CD4-positive, alpha-beta T cell (primary cell): ENCODE measurements at regions not wholly inside any gene's neighbourhood (a gene's known extent, or its start where the extent isn't known, plus 50 kb on each side); places are given as distances from the start of the nearest gene placed in this dataset.

Experiments
- ATAC-seq: fragments of 200-7000 bp; cut with Tn5 transposase; one replicate; pipeline ENCODE4 v1.10.0; 2022; ENCODE audit warnings: mild to moderate bottlenecking; ENCODE audit not compliant: poor library complexity
- CTCF ChIA-PET: fragments of 350-600 bp; sonication (Branson Sonifier 250); formaldehyde crosslinking; loops from one replicate; lab custom pipeline; 2021; ENCODE audit warnings: antibody characterized with exemption, inconsistent platforms; lab: Charles Lee
- POLR2A ChIA-PET: fragments of 350-600 bp; sonication (Branson Sonifier 250); formaldehyde crosslinking; loops from one replicate; lab custom pipeline; 2021; ENCODE audit warnings: antibody characterized with exemption, inconsistent platforms; lab: Charles Lee
- DNase-seq, 14 experiments: peaks; one replicate each; pipeline ENCODE4 v3.0.0-alpha.2; 2013 to 2020; ENCODE audit warnings: mixed read lengths in 2 of 14
- H3K27ac ChIP-seq, 2 donors: one replicate each; pipeline versions ENCODE4 v1.5.1 to v1.7.0; 2013; ENCODE audit warnings: low read length in 2 of 2, low read depth in 1 of 2, mild to moderate bottlenecking in 1 of 2
- H3K27me3 ChIP-seq, 2 experiments: 1 replicate in 1 of 2; 2 replicates in 1 of 2; pipeline versions ENCODE4 v1.6.1 to v1.7.0; 2013; ENCODE audit warnings: low read length in 2 of 2, control low read depth in 1 of 2, mild to moderate bottlenecking in 1 of 2, moderate library complexity in 1 of 2; ENCODE audit not compliant: insufficient read depth in 2 of 2, control insufficient read depth in 1 of 2
- H3K36me3 ChIP-seq: one replicate; pipeline ENCODE4 v1.6.1; 2013; ENCODE audit warnings: low read length, control low read depth; ENCODE audit not compliant: insufficient read depth
- H3K4me1 ChIP-seq: one replicate; pipeline ENCODE4 v1.6.1; 2013; ENCODE audit warnings: low read length, control low read depth; ENCODE audit not compliant: insufficient read depth
- H3K4me3 ChIP-seq: one replicate; pipeline ENCODE4 v1.5.1; 2013; ENCODE audit warnings: mild to moderate bottlenecking, low read length, moderate library complexity
- H3K9me3 ChIP-seq, 2 experiments: 1 replicate in 1 of 2; 2 replicates in 1 of 2; pipeline versions ENCODE4 v1.6.1 to v1.7.0; 2013; ENCODE audit warnings: low read length in 2 of 2, mild to moderate bottlenecking in 2 of 2, control low read depth in 1 of 2, moderate library complexity in 1 of 2; ENCODE audit not compliant: control insufficient read depth in 1 of 2, insufficient read depth in 1 of 2
- H3K27ac Mint-ChIP-seq: one replicate; pipeline ENCODE4 v1.8.0; 2020; ENCODE audit warnings: mixed read lengths
- H3K27me3 Mint-ChIP-seq: one replicate; pipeline ENCODE4 v1.8.0; 2021; ENCODE audit warnings: mixed read lengths
- H3K36me3 Mint-ChIP-seq: one replicate; pipeline ENCODE4 v1.8.0; 2021; ENCODE audit warnings: low read depth, mixed read lengths
- H3K4me1 Mint-ChIP-seq: one replicate; pipeline ENCODE4 v1.8.0; 2021; ENCODE audit warnings: low read depth, mixed read lengths
- H3K4me3 Mint-ChIP-seq: one replicate; pipeline ENCODE4 v1.8.0; 2020; ENCODE audit warnings: mild to moderate bottlenecking, mixed read lengths
- H3K9me3 Mint-ChIP-seq: one replicate; pipeline ENCODE4 v1.8.0; 2020; ENCODE audit warnings: mixed read lengths
- CTCF ChIP-seq: fragments of 200-600 bp; IDR thresholded peaks from one replicate; pipeline ENCODE4 v1.8.0; 2022; ENCODE audit warnings: antibody characterized with exemption, mild to moderate bottlenecking
- intact Hi-C, 2 experiments: fragments of 100-400 bp; cut with DNase I in 1 of 2; cut with micrococcal nuclease in 1 of 2; formaldehyde crosslinking; loops; one replicate each; pipeline versions ENCODE4 v1.15.1 to v1.9.0; 2023 to 2025; cut with DNase I, micrococcal nuclease

DNA sequence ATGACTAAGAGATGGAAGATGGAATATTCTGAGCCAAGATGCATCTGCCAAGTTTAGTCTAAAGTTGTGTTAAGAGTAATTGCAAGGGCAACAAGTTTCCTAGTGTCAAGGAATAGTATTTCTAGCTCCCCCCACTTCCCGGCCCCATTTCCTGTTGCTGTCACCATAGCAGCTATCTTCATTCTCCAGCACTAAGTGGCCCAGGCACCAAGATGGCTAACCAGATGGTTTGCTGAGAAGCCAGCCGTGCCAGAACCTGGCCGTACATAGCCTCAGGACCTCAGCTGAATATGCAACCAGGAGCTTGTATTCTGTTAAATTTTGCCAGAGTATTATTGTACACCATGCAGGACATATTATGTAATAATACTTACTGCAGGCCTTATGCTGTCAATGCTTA is 108.8 kb upstream of the UMPS start:
- no peaks in the 10 kb centered on the region for H3K9me3 ChIP-seq
- no peak overlapping the region for H3K27ac Mint-ChIP-seq
- intact Hi-C loops: no loop called here
- no peak overlapping the region for H3K27ac ChIP-seq
- no peaks in the 10 kb centered on the region for H3K27me3 Mint-ChIP-seq
- DNase-seq (no peak), ATAC-seq (no peak)
- no peaks in the 10 kb centered on the region for H3K36me3 ChIP-seq
- no peak for TF ChIP-seq CTCF
- POLR2A ChIA-PET: no interaction called here
- H3K4me1 Mint-ChIP-seq: peaks cover 21% of the 10 kb centered on the region
- H3K27me3 ChIP-seq: no peaks in the 10 kb centered on the region
- H3K4me1 ChIP-seq: peaks cover 19% of the 10 kb centered on the region
- no peaks in the 10 kb centered on the region for H3K36me3 Mint-ChIP-seq
- no peak overlapping the region for H3K4me3 ChIP-seq
- no peak overlapping the region for H3K4me3 Mint-ChIP-seq
- H3K9me3 Mint-ChIP-seq: no peaks in the 10 kb centered on the region
- CTCF ChIA-PET: no interaction called here

GRCh38 chr3:124625074-124625473 is 105.2 kb upstream of the UMPS start:
- Histone ChIP-seq H3K27ac (no peak overlapping the region), H3K4me3 (no peak overlapping the region), H3K36me3 (no peaks in the 10 kb centered on the region), H3K4me1 (peaks cover 15% of the 10 kb centered on the region), H3K27me3 (no peaks in the 10 kb centered on the region), H3K9me3 (no peaks in the 10 kb centered on the region)
- no peaks in the 10 kb centered on the region for H3K27me3 Mint-ChIP-seq
- H3K27ac Mint-ChIP-seq: no peak overlapping the region
- TF ChIP-seq CTCF: no peak
- peaks cover 17% of the 10 kb centered on the region for H3K4me1 Mint-ChIP-seq
- H3K36me3 Mint-ChIP-seq: no peaks in the 10 kb centered on the region
- intact Hi-C loops: no loop called here
- no peak overlapping the region for H3K4me3 Mint-ChIP-seq
- ATAC-seq (no peak), DNase-seq (no peak)
- ChIA-PET POLR2A (no interaction called here), CTCF (no interaction called here)
- H3K9me3 Mint-ChIP-seq: no peaks in the 10 kb centered on the region

GRCh38 chr3:124627501-124627908 is 102.7 kb upstream of the UMPS start:
- POLR2A ChIA-PET: no interaction called here
- CTCF ChIA-PET: no interaction called here

More at GRCh38 chr3:124627501-124627908, 102.7 kb upstream of the UMPS start:
- Mint-ChIP-seq H3K36me3 (no peaks in the 10 kb centered on the region), H3K4me1 (no peaks in the 10 kb centered on the region), H3K27me3 (no peaks in the 10 kb centered on the region), H3K9me3 (no peaks in the 10 kb centered on the region), H3K27ac (no peak overlapping the region), H3K4me3 (no peak overlapping the region)
- Histone ChIP-seq H3K9me3 (no peaks in the 10 kb centered on the region), H3K36me3 (no peaks in the 10 kb centered on the region), H3K4me3 (no peak overlapping the region), H3K27me3 (no peaks in the 10 kb centered on the region), H3K27ac (no peak overlapping the region), H3K4me1 (no peaks in the 10 kb centered on the region)
- no peak for TF ChIP-seq CTCF
- intact Hi-C loops: no loop called here
- no peak for DNase-seq
- ATAC-seq: no peak
